Stimulated activated CD4-positive, alpha-beta T cell treated with anti-CD3 and anti-CD28 coated beads, Interleukin-1b, Interleukin-23, amount 100 ng/mL, for 24 hours (primary cell): ENCODE measurements at regions not wholly inside any gene's neighbourhood (a gene's known extent, or its start where the extent isn't known, plus 50 kb on each side); places are given as distances from the start of the nearest gene placed in this dataset.
"Not testable (repeated sequence)": the region's sequence is repeated elsewhere in the genome, so short reads cannot be mapped to it uniquely, and the experiment has no call there.

Experiments
- DNase-seq, 4 experiments: peaks; one replicate each; pipeline ENCODE4 v3.0.0-alpha.2; 2020; ENCODE audit warnings: low read depth in 4 of 4, low spot score in 1 of 4

- not testable (repeated sequence) for DNase-seq
Observed at GRCh38 chr4:189631568-189631916, 309.1 kb upstream of the FRG1 start.

DNA sequence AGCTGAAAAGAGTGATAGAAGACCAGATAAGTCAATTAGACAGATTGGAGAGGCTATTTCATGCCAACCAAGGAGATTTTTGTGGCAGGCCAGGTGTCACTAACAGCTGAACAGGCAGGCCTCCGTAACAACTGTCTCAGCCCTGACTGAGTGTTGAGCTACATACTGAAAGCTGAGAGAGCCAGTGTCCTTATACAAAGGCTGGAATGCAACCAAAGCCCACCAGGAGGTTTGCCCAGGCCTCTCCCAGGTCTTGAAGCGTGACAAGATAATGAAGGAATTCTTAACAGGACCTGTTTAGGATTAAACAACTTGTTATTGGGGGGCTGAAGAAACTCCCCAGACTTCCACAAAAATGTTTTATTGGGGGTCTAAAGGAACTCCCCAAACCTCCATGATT, 290.2 kb upstream of the FRG1 start:
- not testable (repeated sequence) for DNase-seq

DNA sequence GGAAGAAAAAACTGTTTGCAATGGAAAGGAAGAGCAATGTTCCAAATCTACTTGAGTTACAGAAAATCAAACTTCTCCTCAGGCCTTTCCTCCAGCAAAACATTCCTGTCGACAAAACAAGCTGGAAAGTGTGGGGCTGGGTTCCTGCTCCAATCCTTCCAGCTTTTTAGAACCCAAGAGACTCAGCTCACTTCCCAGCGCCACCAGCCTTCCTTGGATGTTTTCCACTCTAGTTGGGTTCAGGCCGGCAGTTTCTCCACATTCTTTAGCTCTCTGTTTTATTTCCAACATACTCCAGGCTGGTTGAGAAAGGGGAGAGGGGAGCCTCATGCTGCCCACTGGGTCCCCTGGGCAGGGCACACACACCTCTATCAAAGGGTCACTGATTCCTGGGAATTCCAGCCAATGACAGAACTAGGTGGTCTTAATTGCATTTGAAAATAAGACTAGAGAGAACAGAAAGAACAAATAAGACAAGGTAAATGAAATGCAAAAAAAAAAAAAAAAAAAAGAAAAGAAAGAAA, 287.5 kb upstream of the FRG1 start:
- DNase-seq: not testable (repeated sequence)

DNA sequence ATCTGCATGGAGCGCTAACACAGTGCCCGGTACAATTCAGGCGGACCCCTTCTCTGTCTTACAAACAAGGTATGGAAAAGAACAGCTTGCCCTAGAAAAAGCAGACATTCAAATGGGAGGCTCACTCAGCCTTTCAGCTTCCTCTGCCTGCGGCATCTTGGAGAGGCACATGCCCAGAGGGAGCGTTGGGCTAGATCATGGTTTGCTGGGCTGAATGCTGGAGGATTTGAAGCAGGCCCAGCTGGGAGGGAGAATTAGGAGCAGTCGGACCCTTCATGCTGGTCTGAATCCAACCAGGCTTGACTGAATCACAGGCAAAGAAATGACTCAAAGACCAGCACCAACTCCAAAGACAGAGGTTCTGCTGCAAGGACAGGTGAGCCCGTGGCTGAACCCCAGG, 286.7 kb upstream of the FRG1 start:
- DNase-seq: not testable (repeated sequence)

DNA sequence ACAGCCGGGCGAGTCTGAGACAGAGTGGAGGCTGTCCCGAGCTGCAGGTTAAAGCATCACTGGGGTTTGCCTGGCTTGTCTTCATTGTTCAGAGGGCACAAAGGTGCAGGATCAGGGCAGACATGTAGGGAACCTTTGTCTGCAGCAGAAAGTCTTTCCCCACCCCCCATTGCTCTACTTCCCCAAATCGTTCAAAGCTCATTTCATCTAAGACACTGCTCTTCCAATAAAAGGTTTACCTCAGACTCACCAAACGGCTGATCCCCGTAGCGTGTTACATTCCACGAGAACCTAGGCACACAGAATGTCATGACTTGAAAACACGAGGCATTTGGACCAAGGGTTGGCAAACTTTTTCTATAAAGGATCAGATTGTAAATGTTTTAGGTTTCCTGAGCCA, 286.3 kb upstream of the FRG1 start:
- not testable (repeated sequence) for DNase-seq

GRCh38 chr4:189655817-189656216, 284.9 kb upstream of the FRG1 start:
- DNase-seq: not testable (repeated sequence)

GRCh38 chr4:189656641-189657040, 284.0 kb upstream of the FRG1 start:
- DNase-seq: no peak

DNA sequence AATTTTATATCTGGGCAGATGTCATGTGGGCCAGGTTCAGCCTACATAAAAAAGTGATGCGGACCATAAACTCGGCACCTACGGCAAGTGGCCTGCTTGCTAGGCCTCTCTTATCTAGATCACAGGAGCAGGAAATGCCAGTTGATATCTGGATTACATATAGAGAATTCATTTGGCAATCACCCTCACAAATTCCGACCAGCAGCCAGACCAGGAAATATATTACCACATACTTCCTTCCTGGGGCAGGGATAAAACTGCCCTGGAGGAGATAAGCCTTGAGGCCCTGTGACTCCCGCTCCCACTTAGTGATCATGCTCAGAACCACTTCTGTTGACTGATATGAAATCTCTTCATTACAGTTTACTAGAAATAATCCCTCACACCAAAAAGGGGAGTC, 282.4 kb upstream of the FRG1 start:
- not testable (repeated sequence) for DNase-seq

- DNase-seq: not testable (repeated sequence)
Observed at GRCh38 chr4:189658831-189659230, 281.8 kb upstream of the FRG1 start.

DNA sequence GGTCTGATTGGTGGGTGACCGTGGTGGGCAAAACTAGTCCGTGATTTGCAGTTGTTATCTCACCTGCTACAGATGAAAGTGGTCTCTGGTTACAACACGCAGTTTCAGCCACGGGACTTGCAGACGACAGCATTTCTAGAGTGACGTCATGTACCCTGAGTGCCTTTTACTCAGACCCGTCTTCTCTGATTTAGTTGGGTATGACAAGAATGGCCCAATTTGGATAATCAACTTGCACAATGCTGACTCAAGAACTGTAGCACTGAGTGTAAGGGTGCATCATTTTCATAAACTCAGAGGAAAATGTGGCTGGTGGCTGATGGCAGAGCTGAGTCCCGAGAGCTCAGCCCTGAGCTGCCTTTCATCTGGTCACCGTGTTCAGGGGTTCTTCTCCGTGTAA, 281.4 kb upstream of the FRG1 start:
- no peak for DNase-seq

DNA sequence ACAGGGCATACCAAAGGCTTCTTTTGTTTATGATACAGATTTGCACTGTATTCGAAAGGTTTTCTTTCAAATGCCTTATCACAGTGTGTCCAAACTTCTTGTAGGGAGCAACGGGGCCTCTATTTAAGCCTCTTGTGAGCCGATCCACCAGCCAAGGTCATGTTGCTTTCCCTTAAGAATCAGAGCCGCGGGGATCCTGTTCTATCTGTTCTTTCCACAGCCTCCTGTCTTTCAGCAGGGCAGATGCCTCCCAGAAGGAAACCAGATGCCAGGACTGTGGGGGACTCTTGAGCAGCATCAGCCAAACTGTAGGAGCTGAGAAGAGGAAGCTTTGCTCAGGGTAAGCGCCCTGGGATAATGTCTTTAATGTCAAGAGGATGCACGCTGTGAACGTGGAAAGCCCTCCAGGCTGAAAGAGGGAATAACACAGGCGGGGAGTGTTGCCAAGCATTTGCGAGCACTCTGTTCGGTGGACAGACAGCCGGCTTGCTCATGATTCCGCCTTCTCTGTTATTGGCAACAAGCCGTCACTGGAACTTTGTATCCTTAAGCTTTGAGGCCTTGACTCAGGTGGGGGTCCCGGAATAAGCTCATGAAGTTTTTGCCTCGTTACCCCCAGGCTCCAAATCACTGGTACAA, 279.8 kb upstream of the FRG1 start:
- DNase-seq: no peak

DNA sequence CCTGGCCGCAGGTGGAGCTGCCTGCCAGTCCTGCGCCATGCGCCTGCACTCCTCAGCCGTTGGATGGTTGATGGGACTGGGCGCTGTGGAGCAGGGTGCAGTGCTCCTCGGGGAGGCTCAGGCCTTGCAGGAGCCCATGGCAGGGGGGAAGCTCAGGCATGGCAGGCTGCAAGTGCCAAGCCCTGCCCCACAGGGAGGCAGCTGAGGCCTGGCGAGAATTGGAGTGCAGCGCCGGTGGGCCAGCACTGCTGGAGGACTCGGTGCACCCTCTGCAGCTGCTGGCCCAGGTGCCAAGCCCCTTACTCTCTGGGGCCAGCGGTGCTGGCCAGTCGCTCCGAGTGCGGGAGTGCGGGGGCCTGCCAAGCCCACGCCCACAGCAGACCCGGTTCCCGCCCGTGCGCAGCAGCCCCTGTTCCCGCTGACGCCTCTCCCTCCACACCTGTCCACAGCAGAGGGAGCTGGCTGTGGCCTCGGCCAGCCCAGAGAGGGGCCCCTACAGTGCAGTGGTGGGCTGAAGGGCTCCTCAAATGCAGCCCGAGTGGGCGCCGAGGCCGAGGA, 275.9 kb upstream of the FRG1 start:
- no peak for DNase-seq

- DNase-seq: not testable (repeated sequence)
Observed at GRCh38 chr4:189665712-189666305, 274.9 kb upstream of the FRG1 start.

- not testable (repeated sequence) for DNase-seq
Observed at GRCh38 chr4:189667386-189667785, 273.3 kb upstream of the FRG1 start.

DNA sequence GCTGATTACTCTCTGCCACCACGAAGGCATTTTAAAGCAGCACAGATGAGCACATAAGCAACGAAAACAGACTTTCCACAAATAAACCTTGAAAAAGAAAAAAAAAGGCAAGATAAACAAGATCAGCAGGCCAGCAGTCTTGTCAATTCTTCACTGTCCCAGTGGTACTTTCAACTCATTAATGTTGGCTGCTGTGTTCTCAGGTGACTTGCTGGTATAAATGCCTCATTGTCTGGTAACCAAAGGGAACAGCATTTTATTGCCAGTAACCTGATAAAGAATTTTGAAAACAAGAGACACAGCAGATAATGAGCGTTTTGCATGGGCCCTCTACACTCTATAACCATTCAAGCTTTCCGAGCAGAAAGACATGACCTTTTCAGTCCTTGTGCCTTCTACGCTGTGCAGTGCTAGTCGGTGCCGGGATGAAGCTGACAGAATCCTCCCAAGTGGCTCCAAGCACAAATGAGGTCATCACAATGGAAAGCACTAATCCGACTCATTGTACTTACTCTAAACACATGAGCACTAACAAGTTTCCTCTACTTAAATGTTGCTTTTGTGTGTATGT, 242.9 kb upstream of the FRG1 start:
- not testable (repeated sequence) for DNase-seq

DNA sequence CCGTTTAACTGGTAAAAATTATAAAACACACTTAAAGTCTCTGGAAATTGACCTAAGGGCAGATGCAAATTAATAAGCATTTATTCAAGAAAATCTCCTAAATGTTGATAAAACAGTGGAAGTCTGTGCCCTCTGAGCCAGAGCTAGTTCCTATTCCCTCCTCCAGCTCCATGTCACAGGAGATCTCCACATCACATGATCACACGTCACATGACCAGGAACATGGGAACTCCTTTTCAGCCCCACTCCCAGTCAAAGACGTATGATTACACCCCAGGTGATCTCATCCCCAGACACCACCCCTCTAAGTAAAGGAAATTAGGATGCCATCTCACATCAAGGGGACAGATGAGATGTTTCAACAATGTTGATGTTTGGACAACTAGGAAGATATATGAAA, 237.7 kb upstream of the FRG1 start:
- DNase-seq: not testable (repeated sequence)

DNA sequence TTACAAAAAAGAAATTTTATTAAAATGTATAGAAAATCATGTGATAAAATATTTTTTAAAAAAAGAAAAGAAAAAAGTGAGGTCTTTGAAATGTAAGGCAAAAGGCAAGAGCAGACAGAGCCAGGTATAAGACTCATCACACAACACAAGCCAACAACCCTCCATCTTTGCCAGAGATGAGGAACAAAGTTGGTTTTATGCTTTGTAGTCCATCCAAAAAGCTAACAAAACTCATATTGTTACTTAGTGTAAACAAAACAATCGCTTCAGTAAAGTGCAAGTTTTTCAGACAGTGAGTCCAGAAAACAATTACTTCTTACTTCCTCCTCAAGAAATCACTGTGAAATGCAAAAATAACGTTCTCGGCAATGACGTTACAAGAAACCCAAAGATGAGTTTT, 233.9 kb upstream of the FRG1 start:
- DNase-seq: not testable (repeated sequence)

GRCh38 chr4:189707227-189707626, 233.4 kb upstream of the FRG1 start:
- DNase-seq: not testable (repeated sequence)

DNA sequence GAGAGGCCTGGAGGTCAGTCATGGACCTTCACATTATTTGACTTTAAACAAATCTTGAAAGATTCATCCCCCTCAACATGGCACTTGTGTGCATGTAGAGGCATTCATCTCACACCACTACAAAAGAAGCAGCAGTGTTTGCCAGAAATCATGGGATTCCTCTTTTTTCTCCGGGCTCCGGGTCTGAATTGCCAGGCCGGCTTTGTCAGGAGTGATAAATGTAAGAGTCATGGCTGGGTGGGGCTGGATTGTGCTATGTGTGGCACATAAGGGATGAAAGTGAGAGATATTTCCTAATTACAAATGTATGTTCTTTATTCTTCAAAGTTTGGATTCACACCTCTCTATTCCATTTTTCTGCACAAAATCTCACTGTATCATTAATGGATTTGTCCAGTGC, 228.7 kb upstream of the FRG1 start:
- DNase-seq: not testable (repeated sequence)

DNA sequence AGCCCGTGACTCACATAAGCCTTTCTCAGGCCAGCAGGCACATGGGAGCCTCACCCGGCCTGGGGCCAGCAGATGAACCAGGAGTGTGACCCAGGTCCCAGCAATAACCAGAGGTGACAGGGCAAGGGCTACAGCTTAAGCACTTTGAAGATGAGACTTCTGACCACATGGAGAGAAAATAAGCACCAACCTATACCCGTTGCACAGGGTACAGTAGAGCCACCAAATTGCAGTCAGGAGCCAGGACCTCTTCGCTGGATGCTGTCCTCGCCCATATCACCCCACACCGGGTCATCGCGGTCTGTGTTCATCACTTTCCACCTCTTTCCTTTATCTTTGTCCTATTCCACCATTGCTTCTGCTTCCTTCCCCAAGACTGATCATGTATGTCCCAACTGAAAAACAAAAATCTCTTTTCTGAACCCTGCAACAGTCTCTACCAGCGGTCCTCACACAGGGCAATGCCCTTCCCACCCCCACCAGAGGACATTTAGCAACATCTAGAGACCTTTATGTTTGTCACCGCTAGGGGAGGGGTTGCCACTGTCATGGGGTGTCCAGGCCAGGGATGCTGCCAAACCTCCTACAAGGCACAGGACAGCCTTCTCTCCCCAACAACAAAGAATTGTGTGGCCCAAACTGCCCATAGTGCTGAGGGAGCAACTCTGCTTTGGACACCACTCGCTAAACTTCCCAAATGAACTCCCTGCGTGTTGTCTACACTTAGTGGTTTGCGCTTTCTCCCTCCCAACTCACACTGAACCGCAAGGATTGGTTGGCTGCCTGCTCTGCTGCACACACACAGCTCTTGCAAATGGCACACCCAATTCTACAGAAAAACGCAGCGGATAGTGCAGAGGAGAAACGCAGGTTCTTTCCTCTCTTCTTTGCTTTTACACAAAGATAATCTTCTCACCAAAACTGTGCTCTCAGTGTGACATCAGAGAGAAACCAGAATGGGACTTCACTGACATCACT, 219.4 kb upstream of the FRG1 start:
- DNase-seq: not testable (repeated sequence)
